KMS-11 (cell line): ENCODE measurements at regions not wholly inside any gene's neighbourhood (a gene's known extent, or its start where the extent isn't known, plus 50 kb on each side); places are given as distances from the start of the nearest gene placed in this dataset.
"Not testable (repeated sequence)": the region's sequence is repeated elsewhere in the genome, so short reads cannot be mapped to it uniquely, and the experiment has no call there.

Source experiments
- H2AFZ ChIP-seq: fragments of 200-600 bp; sonication (generic); 2 replicates; pipeline ENCODE4 v1.6.1; 2016; ENCODE audit warnings: antibody characterized with exemption, mixed run types, low read depth
- H3K27ac ChIP-seq: fragments of 200-600 bp; sonication (generic); 2 replicates; pipeline ENCODE4 v1.6.1; 2016; ENCODE audit warnings: mild to moderate bottlenecking, mixed run types
- H3K27me3 ChIP-seq: fragments of 200-600 bp; sonication (generic); 2 replicates; pipeline ENCODE4 v1.6.1; 2017; ENCODE audit warnings: mild to moderate bottlenecking, low read depth, mixed run types, moderate library complexity; ENCODE audit not compliant: insufficient read depth
- H3K36me3 ChIP-seq: fragments of 200-600 bp; sonication (generic); 2 replicates; pipeline ENCODE4 v1.6.1; 2017; ENCODE audit warnings: mild to moderate bottlenecking, mixed run types; ENCODE audit not compliant: insufficient read depth
- H3K4me1 ChIP-seq: fragments of 200-600 bp; sonication (generic); 2 replicates; pipeline ENCODE4 v1.6.1; 2016; ENCODE audit warnings: mild to moderate bottlenecking, low read depth, mixed run types; ENCODE audit not compliant: poor library complexity, severe bottlenecking
- H3K4me2 ChIP-seq: fragments of 200-600 bp; sonication (generic); 2 replicates; pipeline ENCODE4 v1.7.0; 2016; ENCODE audit warnings: mild to moderate bottlenecking, mixed run types
- H3K4me3 ChIP-seq: fragments of 200-600 bp; sonication (generic); IDR thresholded peaks from 2 replicates; pipeline ENCODE4 v1.6.1; 2017; ENCODE audit warnings: low read depth, low read length, mixed read lengths; ENCODE audit not compliant: insufficient read depth
- H3K79me2 ChIP-seq: fragments of 200-600 bp; sonication (generic); 2 replicates; pipeline ENCODE4 v1.6.1; 2016; ENCODE audit warnings: low read depth, mixed run types; ENCODE audit not compliant: insufficient read depth
- H3K9ac ChIP-seq: fragments of 200-600 bp; sonication (generic); 2 replicates; pipeline ENCODE4 v1.6.1; 2016; ENCODE audit warnings: mild to moderate bottlenecking, mixed run types
- H4K20me1 ChIP-seq: fragments of 200-600 bp; sonication (generic); 2 replicates; pipeline ENCODE4 v1.6.1; 2016; ENCODE audit warnings: mild to moderate bottlenecking, mixed run types; ENCODE audit not compliant: insufficient read depth
- TF ChIP-seq, protein P1 (sequence below): fragments of 200-600 bp; sonication (generic); conservative IDR thresholded peaks from 2 replicates; pipeline ENCODE4 v1.6.1; 2017; ENCODE audit warnings: low read depth, mild to moderate bottlenecking, antibody characterized with exemption, low read length, moderate library complexity, mixed read lengths

GRCh38 chr6:57974653-57975052, 657.2 kb downstream of the PRIM2 start:
- no peak overlapping the region for H3K27ac ChIP-seq
- TF ChIP-seq, protein P1, sequence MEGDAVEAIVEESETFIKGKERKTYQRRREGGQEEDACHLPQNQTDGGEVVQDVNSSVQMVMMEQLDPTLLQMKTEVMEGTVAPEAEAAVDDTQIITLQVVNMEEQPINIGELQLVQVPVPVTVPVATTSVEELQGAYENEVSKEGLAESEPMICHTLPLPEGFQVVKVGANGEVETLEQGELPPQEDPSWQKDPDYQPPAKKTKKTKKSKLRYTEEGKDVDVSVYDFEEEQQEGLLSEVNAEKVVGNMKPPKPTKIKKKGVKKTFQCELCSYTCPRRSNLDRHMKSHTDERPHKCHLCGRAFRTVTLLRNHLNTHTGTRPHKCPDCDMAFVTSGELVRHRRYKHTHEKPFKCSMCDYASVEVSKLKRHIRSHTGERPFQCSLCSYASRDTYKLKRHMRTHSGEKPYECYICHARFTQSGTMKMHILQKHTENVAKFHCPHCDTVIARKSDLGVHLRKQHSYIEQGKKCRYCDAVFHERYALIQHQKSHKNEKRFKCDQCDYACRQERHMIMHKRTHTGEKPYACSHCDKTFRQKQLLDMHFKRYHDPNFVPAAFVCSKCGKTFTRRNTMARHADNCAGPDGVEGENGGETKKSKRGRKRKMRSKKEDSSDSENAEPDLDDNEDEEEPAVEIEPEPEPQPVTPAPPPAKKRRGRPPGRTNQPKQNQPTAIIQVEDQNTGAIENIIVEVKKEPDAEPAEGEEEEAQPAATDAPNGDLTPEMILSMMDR, result no peak
- no peaks in the 10 kb centered on the region for H3K27me3 ChIP-seq
- no peaks in the 10 kb centered on the region for H3K36me3 ChIP-seq
- no peaks in the 10 kb centered on the region for H4K20me1 ChIP-seq
- no peaks in the 10 kb centered on the region for H3K4me1 ChIP-seq
- no peaks in the 10 kb centered on the region for H3K79me2 ChIP-seq
- no peak overlapping the region for H3K4me3 ChIP-seq
- H2AFZ ChIP-seq, result no peak overlapping the region
- H3K9ac ChIP-seq, result no peak overlapping the region
- H3K4me2 ChIP-seq, result no peak overlapping the region

GRCh38 chr6:57975127-57975526, 657.7 kb downstream of the PRIM2 start:
- H2AFZ ChIP-seq, H3K4me2 ChIP-seq, H3K27ac ChIP-seq, H3K4me1 ChIP-seq, H3K4me3 ChIP-seq, H3K27me3 ChIP-seq, H3K79me2 ChIP-seq, H3K9ac ChIP-seq, H4K20me1 ChIP-seq, H3K36me3 ChIP-seq: not testable (repeated sequence)

GRCh38 chr6:57976371-57976770, 658.9 kb downstream of the PRIM2 start:
- not testable (repeated sequence) for H3K27ac ChIP-seq, H3K36me3 ChIP-seq, H2AFZ ChIP-seq, H3K4me1 ChIP-seq, H3K79me2 ChIP-seq, H3K4me3 ChIP-seq, H4K20me1 ChIP-seq, H3K4me2 ChIP-seq, H3K27me3 ChIP-seq, H3K9ac ChIP-seq

DNA sequence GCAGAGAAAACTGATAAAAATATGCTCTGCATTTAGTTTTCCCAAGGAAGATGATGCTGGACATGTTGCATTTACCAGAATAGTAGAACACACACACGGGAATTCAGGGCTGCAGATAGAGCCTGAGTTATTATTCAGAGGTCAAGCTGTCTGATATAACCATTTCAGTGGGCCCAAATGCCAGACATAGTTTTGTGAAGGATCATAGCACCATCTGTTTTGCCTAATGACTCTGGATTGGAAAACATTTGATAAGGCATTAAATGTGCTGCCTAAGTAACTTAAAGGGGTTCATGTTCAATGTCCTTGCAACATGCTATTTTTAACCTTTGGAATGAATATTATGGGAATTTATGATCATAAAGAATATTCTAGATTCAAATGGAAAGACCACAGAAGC, 666.2 kb downstream of the PRIM2 start:
- not testable (repeated sequence) for H3K4me3 ChIP-seq, H4K20me1 ChIP-seq, H3K27ac ChIP-seq, H3K27me3 ChIP-seq, H3K9ac ChIP-seq, H3K4me1 ChIP-seq, H3K36me3 ChIP-seq, H3K79me2 ChIP-seq, H3K4me2 ChIP-seq, H2AFZ ChIP-seq

- not testable (repeated sequence) for H4K20me1 ChIP-seq, H3K27me3 ChIP-seq, H3K4me2 ChIP-seq, H3K4me3 ChIP-seq, H3K36me3 ChIP-seq, H3K79me2 ChIP-seq, H3K27ac ChIP-seq, H3K9ac ChIP-seq, H2AFZ ChIP-seq, H3K4me1 ChIP-seq
Measured at GRCh38 chr6:57984575-57984974, 667.1 kb downstream of the PRIM2 start.

DNA sequence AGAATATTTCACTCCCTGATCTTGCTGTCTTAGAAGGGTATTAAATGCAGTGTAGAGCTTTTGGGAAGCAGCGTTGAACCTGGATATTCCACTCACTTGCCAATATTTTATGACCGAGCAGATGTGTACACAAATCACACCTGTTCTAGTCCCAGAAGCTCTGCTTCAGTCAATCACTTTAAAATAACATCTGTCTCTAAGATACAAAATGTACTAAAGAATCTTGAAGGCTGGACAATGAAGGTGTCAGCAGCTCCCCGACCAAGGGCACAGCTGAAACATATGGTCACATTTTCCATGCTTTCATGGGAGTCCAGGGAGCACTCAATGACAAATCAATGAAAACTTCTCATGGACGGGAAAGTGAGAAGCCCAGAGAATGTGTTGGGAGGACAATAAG, 668.3 kb downstream of the PRIM2 start:
- not testable (repeated sequence) for H3K9ac ChIP-seq, H4K20me1 ChIP-seq, H3K4me2 ChIP-seq, H3K27me3 ChIP-seq, H3K4me3 ChIP-seq, H3K79me2 ChIP-seq, H2AFZ ChIP-seq, H3K27ac ChIP-seq, H3K36me3 ChIP-seq, H3K4me1 ChIP-seq

GRCh38 chr6:57986584-57986983, 669.2 kb downstream of the PRIM2 start:
- H3K4me3 ChIP-seq, H3K36me3 ChIP-seq, H3K4me1 ChIP-seq, H4K20me1 ChIP-seq, H3K9ac ChIP-seq, H3K79me2 ChIP-seq, H3K4me2 ChIP-seq, H2AFZ ChIP-seq, H3K27ac ChIP-seq, H3K27me3 ChIP-seq: not testable (repeated sequence)

DNA sequence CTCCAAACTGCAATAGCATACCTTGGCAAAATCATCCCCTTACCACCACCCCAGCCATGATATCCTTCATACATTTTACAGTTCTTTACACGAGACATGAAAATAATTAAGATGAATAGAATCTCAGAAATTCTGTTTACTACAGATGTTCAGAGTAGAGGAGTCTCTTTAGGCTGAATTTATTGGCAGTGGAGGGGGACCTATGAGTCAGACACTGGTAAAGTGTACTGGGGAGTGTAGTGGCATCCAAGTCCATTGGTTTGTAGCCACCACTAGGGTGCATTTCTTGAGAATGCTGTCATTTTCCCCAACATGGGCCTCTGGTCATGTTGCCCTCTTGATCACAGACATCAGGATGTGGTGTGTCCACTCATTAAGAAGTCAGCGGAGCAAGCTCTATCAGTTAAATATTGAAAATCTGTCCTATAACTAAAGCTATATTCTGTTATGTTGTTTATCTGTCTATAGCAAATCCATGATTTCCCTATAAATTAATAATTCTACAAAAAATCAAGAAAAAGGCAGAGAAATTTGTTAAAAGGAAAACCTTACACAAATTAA, 672.2 kb downstream of the PRIM2 start:
- H3K36me3 ChIP-seq, H3K4me1 ChIP-seq, H2AFZ ChIP-seq, H3K79me2 ChIP-seq, H4K20me1 ChIP-seq, H3K9ac ChIP-seq, H3K4me3 ChIP-seq, H3K27me3 ChIP-seq, H3K4me2 ChIP-seq, H3K27ac ChIP-seq: not testable (repeated sequence)

- not testable (repeated sequence) for H3K9ac ChIP-seq, H3K27ac ChIP-seq, H3K79me2 ChIP-seq, H4K20me1 ChIP-seq, H3K4me3 ChIP-seq, H3K36me3 ChIP-seq, H3K4me1 ChIP-seq, H3K4me2 ChIP-seq, H3K27me3 ChIP-seq, H2AFZ ChIP-seq
Measured at GRCh38 chr6:57998858-57999619, 681.6 kb downstream of the PRIM2 start.

GRCh38 chr6:58000233-58000632, 682.8 kb downstream of the PRIM2 start:
- not testable (repeated sequence) for H3K27ac ChIP-seq, H3K79me2 ChIP-seq, H3K27me3 ChIP-seq, H3K4me1 ChIP-seq, H2AFZ ChIP-seq, H3K36me3 ChIP-seq, H3K4me2 ChIP-seq, H4K20me1 ChIP-seq, H3K4me3 ChIP-seq, H3K9ac ChIP-seq
